ENCODE measurements at regions not wholly inside any gene's neighbourhood (a gene's known extent, or its start where the extent isn't known, plus 50 kb on each side); places are given as distances from the start of the nearest gene placed in this dataset.

DNA sequence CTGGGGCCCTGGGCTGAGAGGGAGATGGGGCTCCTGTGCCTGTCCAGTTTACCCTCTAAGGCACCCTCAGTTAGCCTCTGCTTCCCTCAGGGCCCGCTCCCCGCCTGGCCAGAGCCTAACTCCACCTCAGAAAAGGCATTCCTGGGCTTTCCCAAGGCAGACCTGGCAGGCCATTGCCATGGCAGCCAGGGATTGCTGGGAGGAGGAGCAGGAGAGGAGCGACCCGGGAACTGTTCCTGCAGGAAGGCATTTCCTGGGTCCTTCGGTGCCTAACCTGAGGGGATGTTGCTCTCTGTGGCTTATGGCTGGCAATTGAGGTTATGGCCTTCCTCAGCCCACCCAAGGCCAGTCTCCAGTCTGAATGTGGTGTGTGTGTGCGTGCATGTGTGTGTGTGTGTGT, 131.3 kb downstream of the PJA1 start:
- no peak for ATAC-seq (ENCODE audit: low read depth)
- DNase-seq (ENCODE audit: low spot score in 2 of 2): no peak
- Mint-ChIP-seq H3K9me3 (no peaks in the 10 kb centered on the region), H3K4me3 (no peak overlapping the region), H3K27me3 (peaks cover 2% of the 10 kb centered on the region), H3K27ac (no peak overlapping the region), H3K36me3 (no peaks in the 10 kb centered on the region), H3K4me1 (peaks cover under 1% of the 10 kb centered on the region)

DNA sequence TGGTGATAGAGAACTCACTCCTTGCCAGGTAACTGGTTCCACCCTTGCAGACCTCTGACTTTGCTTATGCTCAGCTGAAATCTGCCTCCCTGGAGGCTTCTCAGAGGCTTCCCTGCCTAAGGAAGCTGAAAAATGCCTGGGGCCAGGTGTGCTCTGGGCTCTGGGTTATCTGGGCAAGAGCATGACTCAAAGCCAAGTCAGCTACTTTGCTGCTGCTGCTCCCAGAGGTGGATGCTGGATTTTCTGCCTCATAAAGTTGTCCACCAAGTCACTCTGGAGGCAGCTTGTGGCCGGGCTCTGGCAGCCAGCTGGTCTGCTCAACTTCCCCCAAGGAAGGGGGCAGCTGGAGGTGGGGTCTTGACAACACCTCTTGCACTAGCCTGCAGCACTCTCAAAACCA, 132.7 kb downstream of the PJA1 start:
- Mint-ChIP-seq H3K36me3 (no peaks in the 10 kb centered on the region), H3K27ac (no peak overlapping the region), H3K4me3 (no peak overlapping the region), H3K27me3 (peaks cover 2% of the 10 kb centered on the region), H3K9me3 (no peaks in the 10 kb centered on the region), H3K4me1 (peaks cover 6% of the 10 kb centered on the region)
- no peak for ATAC-seq (ENCODE audit: low read depth)
- DNase-seq (ENCODE audit: low spot score in 2 of 2): no peak

GRCh38 chrX:69031971-69032391, 133.3 kb downstream of the PJA1 start:
- H3K9me3 Mint-ChIP-seq: no peaks in the 10 kb centered on the region
- no peaks in the 10 kb centered on the region for H3K27me3 Mint-ChIP-seq
- no peak for ATAC-seq (ENCODE audit: low read depth)
- H3K36me3 Mint-ChIP-seq: no peaks in the 10 kb centered on the region
- no peak overlapping the region for H3K27ac Mint-ChIP-seq
- H3K4me3 Mint-ChIP-seq: no peak overlapping the region
- peaks cover 9% of the 10 kb centered on the region for H3K4me1 Mint-ChIP-seq
- DNase-seq (ENCODE audit: low spot score in 2 of 2): no peak

DNA sequence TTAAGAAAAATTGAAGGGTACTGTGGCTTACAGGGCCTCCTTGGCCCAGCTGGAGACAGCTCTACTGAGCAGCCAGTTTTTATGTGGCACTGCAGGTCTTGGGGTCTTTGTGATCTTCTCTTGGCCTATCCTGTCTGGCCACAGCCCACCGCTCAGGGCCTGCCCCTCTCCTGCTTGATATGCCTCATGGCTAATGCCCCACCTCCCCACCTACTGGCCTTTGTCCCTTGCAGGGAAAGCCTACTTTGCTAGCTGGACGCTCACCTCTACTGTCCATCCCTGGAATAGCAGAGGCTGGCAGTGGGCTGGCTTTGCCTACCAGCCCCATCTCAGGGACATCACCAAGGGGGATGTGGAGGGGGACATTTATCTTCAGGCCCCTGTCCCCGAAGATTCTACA, 134.1 kb downstream of the PJA1 start:
- H3K27ac Mint-ChIP-seq: no peak overlapping the region
- DNase-seq (ENCODE audit: low spot score in 2 of 2) (no peak), ATAC-seq (ENCODE audit: low read depth) (no peak)
- no peak overlapping the region for H3K4me3 Mint-ChIP-seq
- H3K9me3 Mint-ChIP-seq: no peaks in the 10 kb centered on the region
- peaks cover 11% of the 10 kb centered on the region for H3K4me1 Mint-ChIP-seq
- no peaks in the 10 kb centered on the region for H3K27me3 Mint-ChIP-seq
- no peaks in the 10 kb centered on the region for H3K36me3 Mint-ChIP-seq

DNA sequence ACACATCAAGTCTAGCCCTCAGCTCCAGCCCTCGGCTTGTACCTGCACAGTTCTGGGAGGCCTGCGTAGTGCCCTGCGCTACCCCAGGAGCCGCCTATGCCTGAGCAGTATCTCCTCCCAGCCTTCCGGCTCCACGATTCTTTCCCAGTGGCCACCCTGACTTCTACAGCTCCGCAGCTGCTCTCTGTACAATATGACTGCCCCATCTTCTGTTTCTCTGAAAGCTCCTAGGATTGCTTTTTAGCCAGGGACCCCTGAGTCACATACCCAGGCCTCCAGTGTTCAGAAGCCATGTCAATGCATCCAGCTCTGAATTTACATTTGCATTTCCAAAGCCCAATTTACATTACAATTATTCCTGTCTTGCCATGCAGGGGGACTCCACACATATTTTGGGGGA, 135.5 kb downstream of the PJA1 start:
- ATAC-seq (ENCODE audit: low read depth): no peak
- Mint-ChIP-seq H3K27ac (no peak overlapping the region), H3K9me3 (no peaks in the 10 kb centered on the region), H3K4me3 (no peak overlapping the region), H3K36me3 (no peaks in the 10 kb centered on the region), H3K27me3 (no peaks in the 10 kb centered on the region), H3K4me1 (peaks cover 11% of the 10 kb centered on the region)
- DNase-seq (ENCODE audit: low spot score in 2 of 2): no peak

GRCh38 chrX:69028761-69029120, 136.5 kb downstream of the PJA1 start:
- DNase-seq (ENCODE audit: low spot score in 2 of 2) (no peak), ATAC-seq (ENCODE audit: low read depth) (no peak)
- no peaks in the 10 kb centered on the region for H3K27me3 Mint-ChIP-seq
- H3K27ac Mint-ChIP-seq: no peak overlapping the region
- H3K4me1 Mint-ChIP-seq: peaks cover 11% of the 10 kb centered on the region
- no peaks in the 10 kb centered on the region for H3K9me3 Mint-ChIP-seq
- H3K4me3 Mint-ChIP-seq: no peak overlapping the region
- H3K36me3 Mint-ChIP-seq: no peaks in the 10 kb centered on the region

- ATAC-seq (ENCODE audit: low read depth): peak; percentile 65
These were observed 137.1 kb downstream of the PJA1 start for GRCh38 chrX:69028006-69028760.

GRCh38 chrX:69027181-69028005, 137.9 kb downstream of the PJA1 start:
- peaks cover 11% of the 10 kb centered on the region for H3K4me1 Mint-ChIP-seq
- no peaks in the 10 kb centered on the region for H3K36me3 Mint-ChIP-seq
- ATAC-seq (ENCODE audit: low read depth) (no peak), DNase-seq (ENCODE audit: low spot score in 2 of 2) (no peak)
- H3K9me3 Mint-ChIP-seq: no peaks in the 10 kb centered on the region
- no peaks in the 10 kb centered on the region for H3K27me3 Mint-ChIP-seq
- no peak overlapping the region for H3K27ac Mint-ChIP-seq
- H3K4me3 Mint-ChIP-seq: no peak overlapping the region

More at GRCh38 chrX:69028006-69028760, 137.1 kb downstream of the PJA1 start:
- Mint-ChIP-seq H3K4me3 (no peak overlapping the region), H3K27me3 (no peaks in the 10 kb centered on the region), H3K4me1 (peaks cover 11% of the 10 kb centered on the region), H3K9me3 (no peaks in the 10 kb centered on the region), H3K36me3 (no peaks in the 10 kb centered on the region), H3K27ac (no peak overlapping the region)
- no peak for DNase-seq (ENCODE audit: low spot score in 2 of 2)

GRCh38 chrX:69025802-69026301, 139.4 kb downstream of the PJA1 start:
- DNase-seq (ENCODE audit: low spot score in 2 of 2) (no peak), ATAC-seq (ENCODE audit: low read depth) (no peak)
- Mint-ChIP-seq H3K36me3 (no peaks in the 10 kb centered on the region), H3K4me1 (peaks cover 11% of the 10 kb centered on the region), H3K4me3 (no peak overlapping the region), H3K9me3 (no peaks in the 10 kb centered on the region), H3K27me3 (no peaks in the 10 kb centered on the region), H3K27ac (no peak overlapping the region)

GRCh38 chrX:69024931-69025330, 140.3 kb downstream of the PJA1 start:
- no peak for DNase-seq (ENCODE audit: low spot score in 2 of 2)
- no peaks in the 10 kb centered on the region for H3K36me3 Mint-ChIP-seq
- H3K4me3 Mint-ChIP-seq: no peak overlapping the region
- no peak overlapping the region for H3K27ac Mint-ChIP-seq
- H3K9me3 Mint-ChIP-seq: no peaks in the 10 kb centered on the region
- peaks cover 11% of the 10 kb centered on the region for H3K4me1 Mint-ChIP-seq
- no peak for ATAC-seq (ENCODE audit: low read depth)
- H3K27me3 Mint-ChIP-seq: no peaks in the 10 kb centered on the region

DNA sequence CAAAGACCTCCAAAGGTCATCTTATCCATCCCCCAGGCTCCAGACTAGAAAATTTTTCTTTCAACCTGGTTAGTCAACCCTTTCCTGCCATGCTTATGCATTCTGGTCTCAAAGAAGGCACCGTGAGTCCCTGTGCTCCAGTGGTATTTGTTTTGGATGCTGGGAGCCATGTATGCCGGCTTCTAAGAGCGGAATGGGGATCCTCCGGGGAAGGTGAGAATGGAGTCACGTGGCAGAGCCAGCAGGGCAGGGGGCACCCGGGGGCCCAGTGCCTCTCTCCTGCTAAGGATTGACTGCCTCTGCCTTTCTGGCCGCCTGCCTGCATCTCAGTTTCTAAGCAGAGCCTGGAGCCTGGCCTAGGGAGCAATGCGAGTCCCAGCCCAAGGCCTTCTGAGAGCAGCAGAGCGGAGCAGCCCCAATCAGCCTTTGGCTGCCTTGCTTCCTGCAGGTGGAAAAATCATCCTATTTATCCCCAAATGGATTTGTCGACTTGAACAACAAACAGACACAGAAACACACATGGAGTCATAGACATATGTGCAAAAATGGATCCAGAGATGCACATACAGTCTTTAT, 141.0 kb downstream of the PJA1 start:
- no peaks in the 10 kb centered on the region for H3K9me3 Mint-ChIP-seq
- H3K27ac Mint-ChIP-seq: no peak overlapping the region
- no peaks in the 10 kb centered on the region for H3K27me3 Mint-ChIP-seq
- no peaks in the 10 kb centered on the region for H3K36me3 Mint-ChIP-seq
- peaks cover 11% of the 10 kb centered on the region for H3K4me1 Mint-ChIP-seq
- H3K4me3 Mint-ChIP-seq: no peak overlapping the region
- no peak for DNase-seq (ENCODE audit: low spot score in 2 of 2)
- no peak for ATAC-seq (ENCODE audit: low read depth)

- H3K27me3 Mint-ChIP-seq: no peaks in the 10 kb centered on the region
- no peaks in the 10 kb centered on the region for H3K9me3 Mint-ChIP-seq
- no peak overlapping the region for H3K4me3 Mint-ChIP-seq
- peaks cover 5% of the 10 kb centered on the region for H3K4me1 Mint-ChIP-seq
- H3K27ac Mint-ChIP-seq: no peak overlapping the region
- DNase-seq (ENCODE audit: low spot score in 2 of 2) (no peak), ATAC-seq (ENCODE audit: low read depth) (no peak)
- no peaks in the 10 kb centered on the region for H3K36me3 Mint-ChIP-seq
These were observed 142.8 kb downstream of the PJA1 start for GRCh38 chrX:69022430-69022829.

DNA sequence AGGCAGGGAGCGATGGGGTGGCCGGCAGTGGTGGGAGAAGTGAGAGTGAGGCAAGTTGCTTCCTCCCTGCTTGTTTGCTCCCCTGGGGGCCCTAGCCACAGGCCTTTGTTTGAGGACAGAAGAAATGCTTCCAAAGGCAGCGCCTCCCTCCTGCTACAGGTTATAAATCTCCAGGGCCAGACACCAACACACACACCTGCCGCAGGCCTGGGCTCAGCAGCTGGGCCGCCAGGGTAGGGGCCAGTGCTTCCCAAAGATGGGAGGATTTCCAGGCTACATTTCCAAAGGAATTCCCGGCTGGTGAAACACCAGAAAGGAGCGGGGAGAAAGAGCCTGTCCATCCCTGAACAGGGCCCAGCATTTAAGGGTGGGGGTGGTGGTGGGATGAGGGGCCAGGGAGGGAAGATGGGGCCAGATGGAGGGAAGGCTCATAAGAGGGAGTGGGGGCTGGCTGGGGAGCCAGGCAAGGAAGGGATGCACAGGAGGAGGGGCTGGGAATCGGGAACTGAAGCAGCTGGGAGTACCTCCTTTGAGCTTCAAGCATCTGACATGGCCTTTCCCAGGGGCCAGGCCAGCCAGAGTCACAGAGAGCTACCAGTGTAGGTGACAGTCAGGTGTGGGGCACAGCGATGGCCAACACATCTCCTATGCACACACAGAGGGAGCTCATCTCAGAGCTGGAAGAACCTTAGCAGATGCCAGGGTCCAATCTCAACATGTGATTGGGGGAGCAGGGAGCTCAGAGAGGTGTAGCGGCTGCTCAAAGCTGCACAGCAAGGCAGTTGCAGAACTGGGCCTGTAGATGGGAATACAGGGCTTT, 143.9 kb downstream of the PJA1 start:
- Mint-ChIP-seq H3K27ac (no peak overlapping the region), H3K36me3 (no peaks in the 10 kb centered on the region), H3K9me3 (no peaks in the 10 kb centered on the region), H3K4me1 (peaks cover 2% of the 10 kb centered on the region), H3K4me3 (no peak overlapping the region), H3K27me3 (no peaks in the 10 kb centered on the region)
- ATAC-seq (ENCODE audit: low read depth) (no peak), DNase-seq (ENCODE audit: low spot score in 2 of 2) (no peak)

DNA sequence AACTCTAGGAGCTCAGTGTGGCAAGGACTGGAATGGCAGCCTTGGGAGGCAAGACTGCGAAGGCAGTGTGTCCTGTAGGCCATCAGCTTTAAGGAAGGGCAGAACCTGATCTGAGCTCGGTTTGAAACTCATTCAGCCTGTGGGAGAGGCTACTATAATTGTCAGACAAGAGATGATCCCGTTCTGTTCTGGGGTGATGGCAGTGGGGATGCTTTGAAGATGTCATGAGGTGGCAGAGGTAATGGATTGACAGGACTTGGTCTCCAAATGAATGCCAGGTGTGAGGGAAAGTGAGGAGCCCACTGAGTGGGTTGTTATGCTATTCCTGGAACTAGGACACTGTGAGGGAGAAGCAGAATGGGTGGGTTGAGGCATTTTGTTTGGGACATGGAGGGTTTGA, 144.9 kb downstream of the PJA1 start:
- no peak overlapping the region for H3K4me3 Mint-ChIP-seq
- H3K9me3 Mint-ChIP-seq: no peaks in the 10 kb centered on the region
- no peak for DNase-seq (ENCODE audit: low spot score in 2 of 2)
- no peak for ATAC-seq (ENCODE audit: low read depth)
- no peaks in the 10 kb centered on the region for H3K36me3 Mint-ChIP-seq
- H3K4me1 Mint-ChIP-seq: no peaks in the 10 kb centered on the region
- H3K27ac Mint-ChIP-seq: no peak overlapping the region
- H3K27me3 Mint-ChIP-seq: no peaks in the 10 kb centered on the region

Data from memory B cell (primary cell).